ENCODE measurements at regions not wholly inside any gene's neighbourhood (a gene's known extent, or its start where the extent isn't known, plus 50 kb on each side); places are given as distances from the start of the nearest gene placed in this dataset.

DNA sequence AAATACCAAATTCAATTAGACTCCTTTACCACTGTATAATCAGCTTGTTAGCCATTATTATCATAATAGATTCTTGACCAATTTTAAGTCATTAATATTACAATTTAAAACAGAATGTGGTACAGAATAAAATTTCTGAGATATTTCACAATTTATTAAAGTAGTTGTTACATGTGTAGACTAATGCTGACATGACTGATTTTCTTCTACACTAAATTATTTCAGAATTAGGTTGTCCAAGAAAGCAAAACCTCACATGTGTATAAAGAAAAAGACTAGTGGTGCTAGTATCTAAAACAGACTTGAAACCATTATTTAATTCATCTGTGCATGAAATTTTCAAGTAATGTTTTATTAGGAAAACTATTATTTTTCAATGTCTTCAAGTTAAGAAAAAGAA is 79.2 kb upstream of the COL3A1 start:
- H3K4me3 ChIP-seq, result no peak overlapping the region
- DNase-seq (no peak), ATAC-seq (no peak)
- TF ChIP-seq, protein P1, sequence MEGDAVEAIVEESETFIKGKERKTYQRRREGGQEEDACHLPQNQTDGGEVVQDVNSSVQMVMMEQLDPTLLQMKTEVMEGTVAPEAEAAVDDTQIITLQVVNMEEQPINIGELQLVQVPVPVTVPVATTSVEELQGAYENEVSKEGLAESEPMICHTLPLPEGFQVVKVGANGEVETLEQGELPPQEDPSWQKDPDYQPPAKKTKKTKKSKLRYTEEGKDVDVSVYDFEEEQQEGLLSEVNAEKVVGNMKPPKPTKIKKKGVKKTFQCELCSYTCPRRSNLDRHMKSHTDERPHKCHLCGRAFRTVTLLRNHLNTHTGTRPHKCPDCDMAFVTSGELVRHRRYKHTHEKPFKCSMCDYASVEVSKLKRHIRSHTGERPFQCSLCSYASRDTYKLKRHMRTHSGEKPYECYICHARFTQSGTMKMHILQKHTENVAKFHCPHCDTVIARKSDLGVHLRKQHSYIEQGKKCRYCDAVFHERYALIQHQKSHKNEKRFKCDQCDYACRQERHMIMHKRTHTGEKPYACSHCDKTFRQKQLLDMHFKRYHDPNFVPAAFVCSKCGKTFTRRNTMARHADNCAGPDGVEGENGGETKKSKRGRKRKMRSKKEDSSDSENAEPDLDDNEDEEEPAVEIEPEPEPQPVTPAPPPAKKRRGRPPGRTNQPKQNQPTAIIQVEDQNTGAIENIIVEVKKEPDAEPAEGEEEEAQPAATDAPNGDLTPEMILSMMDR (IDR thresholded peaks at IDR 0.05), result no peak
- H3K4me1 ChIP-seq (ENCODE audit: low read depth), result no peaks in the 10 kb centered on the region
- H3K9me3 ChIP-seq, result no peaks in the 10 kb centered on the region
- intact Hi-C loops (cut with DNase I, micrococcal nuclease), result no loop called here
- H3K36me3 ChIP-seq (ENCODE audit: low read depth), result no peaks in the 10 kb centered on the region

DNA sequence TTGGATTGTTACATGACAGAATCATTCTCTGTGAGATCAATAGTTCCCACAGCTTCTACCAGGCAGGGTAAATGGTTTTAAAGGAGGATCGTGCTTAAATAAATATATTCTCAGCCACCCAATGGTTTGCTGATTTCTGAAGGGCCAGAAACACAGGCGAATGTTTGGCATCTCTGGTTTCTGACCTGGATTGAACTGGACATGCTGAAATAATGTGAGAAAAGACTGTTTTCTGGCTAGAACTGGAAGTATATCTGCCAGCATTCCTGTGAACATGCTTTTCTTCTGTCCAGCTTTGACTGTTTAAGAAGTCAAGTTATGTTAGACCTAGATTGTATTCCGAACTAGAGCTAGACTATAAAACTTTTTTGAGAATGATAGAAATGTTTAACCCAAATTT is 77.1 kb upstream of the COL3A1 start:
- no peak for DNase-seq
- TF ChIP-seq, protein P1 (IDR thresholded peaks at IDR 0.05), result no peak
- Histone ChIP-seq H3K36me3 (ENCODE audit: low read depth) (no peaks in the 10 kb centered on the region), H3K9me3 (no peaks in the 10 kb centered on the region), H3K4me1 (ENCODE audit: low read depth) (no peaks in the 10 kb centered on the region), H3K4me3 (no peak overlapping the region)
- no peak for ATAC-seq
- intact Hi-C loops (cut with DNase I, micrococcal nuclease), result no loop called here

DNA sequence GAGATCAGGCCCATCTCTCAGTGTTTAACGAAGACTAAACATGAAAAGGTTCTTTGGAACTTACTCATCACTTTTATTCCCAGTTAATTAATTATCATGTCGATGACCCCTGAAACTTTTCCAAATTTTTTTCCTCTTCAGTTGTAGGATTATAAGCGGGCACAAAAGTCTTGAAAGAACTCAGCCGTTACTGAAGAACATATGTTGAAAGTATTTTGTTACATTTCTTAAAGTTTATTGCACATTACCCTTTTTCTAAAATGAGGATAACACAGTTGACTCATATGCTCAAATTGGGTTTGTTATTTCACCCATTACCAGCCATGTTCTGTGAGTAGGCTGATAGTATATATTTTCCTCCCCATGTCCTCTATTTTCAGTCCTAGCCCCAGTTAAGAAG is 75.9 kb upstream of the COL3A1 start:
- Histone ChIP-seq H3K4me1 (ENCODE audit: low read depth) (no peaks in the 10 kb centered on the region), H3K4me3 (no peak overlapping the region), H3K36me3 (ENCODE audit: low read depth) (no peaks in the 10 kb centered on the region), H3K9me3 (no peaks in the 10 kb centered on the region)
- intact Hi-C loops (cut with DNase I, micrococcal nuclease), result no loop called here
- ATAC-seq (no peak), DNase-seq (no peak)
- TF ChIP-seq, protein P1 (IDR thresholded peaks at IDR 0.05), result no peak

DNA sequence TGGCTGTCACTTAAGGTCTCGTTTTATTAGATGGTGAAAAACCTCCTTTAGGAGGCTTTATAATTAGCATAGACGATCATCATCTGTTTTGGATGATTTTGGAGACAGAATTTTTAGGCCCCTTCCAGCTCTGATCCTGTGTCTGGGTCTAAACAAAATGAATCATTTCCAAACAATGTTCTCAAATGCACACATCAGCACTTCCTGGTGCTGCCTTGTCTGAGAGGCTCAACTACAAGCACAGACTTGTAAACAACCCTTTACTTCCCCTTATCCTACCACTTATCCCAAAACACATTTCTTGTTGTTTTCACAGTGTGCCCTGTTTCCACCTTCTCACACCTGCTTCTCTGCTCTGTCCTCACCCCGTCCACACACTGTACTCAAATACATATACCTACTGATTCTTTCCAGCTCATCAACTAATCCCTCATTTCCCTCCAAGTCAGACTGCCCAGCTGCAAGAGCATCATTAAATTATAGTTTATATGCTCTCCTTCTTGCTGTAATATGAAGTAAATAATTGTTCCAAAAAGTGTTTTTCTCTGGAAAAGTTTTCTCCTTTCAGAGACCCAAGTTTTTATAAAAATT is 71.2 kb upstream of the COL3A1 start:
- intact Hi-C loops (cut with DNase I, micrococcal nuclease), result no loop called here
- H3K9me3 ChIP-seq, result no peaks in the 10 kb centered on the region
- no peaks in the 10 kb centered on the region for H3K36me3 ChIP-seq (ENCODE audit: low read depth)
- H3K4me3 ChIP-seq, result no peak overlapping the region
- no peaks in the 10 kb centered on the region for H3K4me1 ChIP-seq (ENCODE audit: low read depth)
- ATAC-seq, result peak; percentile 33
- DNase-seq, result no peak
- TF ChIP-seq, protein P1 (IDR thresholded peaks at IDR 0.05), result no peak

DNA sequence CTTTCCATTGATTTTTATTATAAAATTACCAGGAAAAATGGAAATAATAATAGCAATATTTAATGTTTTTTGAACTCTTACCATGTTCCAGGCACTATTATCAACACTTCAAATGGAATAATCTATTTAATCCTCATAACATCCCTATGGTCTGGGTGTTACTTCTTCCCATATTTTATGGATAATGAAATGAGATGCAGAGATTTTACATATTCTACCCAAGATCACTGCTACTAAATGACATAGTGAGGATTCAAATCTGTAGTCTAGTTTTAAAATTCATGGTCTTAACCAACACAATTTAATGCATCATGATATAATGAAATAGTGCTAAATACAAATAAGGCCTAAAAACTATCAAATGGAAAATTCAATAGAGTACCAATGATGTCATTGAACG is 70.4 kb upstream of the COL3A1 start:
- no peaks in the 10 kb centered on the region for H3K4me1 ChIP-seq (ENCODE audit: low read depth)
- no peaks in the 10 kb centered on the region for H3K36me3 ChIP-seq (ENCODE audit: low read depth)
- H3K9me3 ChIP-seq, result no peaks in the 10 kb centered on the region
- ATAC-seq (no peak), DNase-seq (no peak)
- no peak overlapping the region for H3K4me3 ChIP-seq
- TF ChIP-seq, protein P1 (IDR thresholded peaks at IDR 0.05), result no peak
- intact Hi-C loops (cut with DNase I, micrococcal nuclease), result no loop called here

DNA sequence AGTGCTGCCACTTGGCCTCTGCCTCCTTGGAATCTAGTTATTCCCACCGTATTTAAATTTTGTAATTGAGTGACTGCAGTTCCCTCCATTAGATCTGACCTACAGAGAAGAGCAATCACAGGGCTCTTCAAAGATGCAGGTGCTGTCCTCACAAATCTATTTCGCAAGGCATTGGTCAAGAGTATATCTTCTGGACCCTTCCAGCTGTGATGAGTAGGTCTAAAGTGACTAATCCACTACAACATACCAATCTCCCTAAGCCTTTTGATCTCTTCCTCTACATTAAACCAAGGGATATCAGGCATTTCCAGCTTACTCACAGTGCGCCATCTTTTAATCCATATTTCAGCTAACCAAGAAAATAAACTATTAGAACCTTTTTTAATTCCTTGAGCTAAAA is 65.1 kb upstream of the COL3A1 start:
- no peak for ATAC-seq
- intact Hi-C loops (cut with DNase I, micrococcal nuclease), result no loop called here
- Histone ChIP-seq H3K36me3 (ENCODE audit: low read depth) (no peaks in the 10 kb centered on the region), H3K4me1 (ENCODE audit: low read depth) (no peaks in the 10 kb centered on the region), H3K4me3 (no peak overlapping the region), H3K9me3 (no peaks in the 10 kb centered on the region)
- DNase-seq, result no peak
- TF ChIP-seq, protein P1 (IDR thresholded peaks at IDR 0.05), result no peak
